Gastrocnemius medialis (tissue), 4 donors: ENCODE measurements at regions not wholly inside any gene's neighbourhood (a gene's known extent, or its start where the extent isn't known, plus 50 kb on each side); places are given as distances from the start of the nearest gene placed in this dataset.

ENCODE experiments used
- ATAC-seq, 2 donors: fragments of 150-250 bp; one replicate each; pipeline ENCODE4 v1.9.1; 2016
- DNase-seq, 2 donors: peaks; one replicate each; pipeline ENCODE4 v3.0.0-alpha.2; 2019
- H3K27ac ChIP-seq, 4 donors: fragments of 200-600 bp; sonication (generic); 1 replicate in 1 of 4; 2 replicates in 3 of 4; pipeline ENCODE4 v1.5.1; 2016 to 2018; ENCODE audit warnings: mild to moderate bottlenecking in 2 of 4, moderate library complexity in 1 of 4
- H3K27me3 ChIP-seq, 3 donors: fragments of 200-600 bp; sonication (generic) in 2 of 3; 1 replicate in 1 of 3; 2 replicates in 2 of 3; pipeline versions ENCODE4 v1.5.1 to v1.6.0; 2016 to 2019; ENCODE audit warnings: mild to moderate bottlenecking in 1 of 3, moderate library complexity in 1 of 3
- H3K36me3 ChIP-seq, 2 donors: fragments of 200-600 bp; sonication (generic) in 1 of 2; one replicate each; pipeline ENCODE4 v1.5.1; 2017 to 2018
- H3K4me1 ChIP-seq, 2 donors: fragments of 200-600 bp; sonication (generic) in 1 of 2; one replicate each; pipeline ENCODE4 v1.5.1; 2016 to 2017; ENCODE audit warnings: mild to moderate bottlenecking in 2 of 2
- H3K4me3 ChIP-seq, 4 donors: fragments of 200-600 bp; sonication (generic) in 3 of 4; 1 replicate in 1 of 4; 2 replicates in 3 of 4; pipeline ENCODE4 v1.5.1; 2016 to 2019; ENCODE audit warnings: mild to moderate bottlenecking in 2 of 4
- H3K9me3 ChIP-seq, 3 donors: fragments of 200-600 bp; sonication (generic) in 2 of 3; 1 replicate in 1 of 3; 2 replicates in 2 of 3; pipeline ENCODE4 v1.5.1; 2016 to 2019
- CTCF ChIP-seq, 5 experiments: fragments of 450-650 bp in 3 of 5; fragments of 200-600 bp in 2 of 5; sonication (generic) in 2 of 5; IDR thresholded peaks in 4 of 5; conservative IDR thresholded peaks in 1 of 5; 1 replicate in 4 of 5; 2 replicates in 1 of 5; pipeline ENCODE4 v1.5.1; 2016 to 2019; ENCODE audit warnings: antibody characterized with exemption in 5 of 5, mild to moderate bottlenecking in 3 of 5, moderate library complexity in 3 of 5
- POLR2A ChIP-seq, 2 donors: fragments of 450-650 bp; IDR thresholded peaks; one replicate each; pipeline ENCODE4 v1.6.1; 2017; ENCODE audit warnings: antibody characterized with exemption in 2 of 2, mild to moderate bottlenecking in 2 of 2, moderate library complexity in 2 of 2
- in situ Hi-C, 4 donors: fragments of 200-750 bp; cut with MboI; loops; one replicate each; pipeline versions ENCODE4 v1.15.0 to v1.8.0; 2017; ENCODE audit warnings: low sequenced_read_pairs in 4 of 4
- intact Hi-C: fragments of 100-400 bp; cut with DNase I; formaldehyde crosslinking; loops from one replicate; pipeline ENCODE4 v1.15.1; 2023; ENCODE audit warnings: low total_unique reads

- in situ Hi-C loops (no loop called here), intact Hi-C loops (no loop called here)
- Histone ChIP-seq H3K27ac (no peak overlapping the region), H3K4me3 (no peak overlapping the region), H3K4me1 (peaks cover 8 to 13% of the 10 kb centered on the region in 2 donors), H3K9me3 (no peaks in the 10 kb centered on the region), H3K36me3 (no peaks in the 10 kb centered on the region), H3K27me3 (no peaks in the 10 kb centered on the region)
- TF ChIP-seq POLR2A (IDR thresholded peaks at IDR 0.05) (no peak), CTCF (IDR thresholded peaks at IDR 0.05 in 4 of 5, conservative IDR thresholded peaks at IDR 0.05 in 1 of 5) (no peak)
- ATAC-seq (no peak), DNase-seq (no peak)
Measured at GRCh38 chr2:71861186-71862160, 286.2 kb downstream of the CYP26B1 start.

DNA sequence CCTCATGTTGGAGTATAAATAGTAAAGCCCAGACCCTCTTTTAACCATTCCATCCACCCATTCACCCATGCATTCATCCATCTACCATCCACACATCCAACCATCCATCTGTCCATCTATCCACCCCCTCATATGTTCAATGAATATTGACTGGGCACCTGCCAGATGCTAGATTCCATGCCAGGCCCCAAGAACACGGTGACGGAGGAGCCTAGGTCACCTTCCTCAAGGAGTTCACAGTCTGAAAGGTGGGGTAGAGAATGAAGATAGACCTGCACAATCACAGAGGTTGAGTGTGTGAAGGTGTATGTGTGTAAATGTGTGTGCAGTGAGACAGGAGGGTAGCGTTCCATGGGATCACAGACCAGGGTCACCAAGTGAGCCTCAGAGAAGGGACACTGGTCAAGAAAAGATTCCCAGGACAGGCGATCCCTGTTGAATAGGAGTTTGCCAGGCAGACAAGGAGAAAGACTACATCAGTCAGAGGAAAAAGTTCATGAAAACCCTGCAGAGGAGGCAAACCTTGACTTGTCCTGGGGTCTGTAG, 287.2 kb downstream of the CYP26B1 start:
- DNase-seq, result no peak
- Histone ChIP-seq H3K4me3 (no peak overlapping the region), H3K27ac (no peak overlapping the region), H3K36me3 (no peaks in the 10 kb centered on the region), H3K27me3 (no peaks in the 10 kb centered on the region), H3K9me3 (no peaks in the 10 kb centered on the region), H3K4me1 (peaks cover 8 to 13% of the 10 kb centered on the region in 2 donors)
- intact Hi-C loops, result no loop called here
- in situ Hi-C loops, result no loop called here
- no peak for TF ChIP-seq POLR2A (IDR thresholded peaks at IDR 0.05)
- no peak for TF ChIP-seq CTCF (IDR thresholded peaks at IDR 0.05 in 4 of 5, conservative IDR thresholded peaks at IDR 0.05 in 1 of 5)
- no peak for ATAC-seq

GRCh38 chr2:71859211-71859847, 288.3 kb downstream of the CYP26B1 start:
- ATAC-seq (no peak), DNase-seq (no peak)
- H3K4me3 ChIP-seq, result no peak overlapping the region
- in situ Hi-C loops (no loop called here), intact Hi-C loops (no loop called here)
- H3K27me3 ChIP-seq, result no peaks in the 10 kb centered on the region
- H3K4me1 ChIP-seq, result peaks cover 8 to 13% of the 10 kb centered on the region in 2 donors
- H3K27ac ChIP-seq, result no peak overlapping the region
- H3K36me3 ChIP-seq, result no peaks in the 10 kb centered on the region
- no peaks in the 10 kb centered on the region for H3K9me3 ChIP-seq
- TF ChIP-seq CTCF (IDR thresholded peaks at IDR 0.05 in 4 of 5, conservative IDR thresholded peaks at IDR 0.05 in 1 of 5), result no peak
- no peak for TF ChIP-seq POLR2A (IDR thresholded peaks at IDR 0.05)

DNA sequence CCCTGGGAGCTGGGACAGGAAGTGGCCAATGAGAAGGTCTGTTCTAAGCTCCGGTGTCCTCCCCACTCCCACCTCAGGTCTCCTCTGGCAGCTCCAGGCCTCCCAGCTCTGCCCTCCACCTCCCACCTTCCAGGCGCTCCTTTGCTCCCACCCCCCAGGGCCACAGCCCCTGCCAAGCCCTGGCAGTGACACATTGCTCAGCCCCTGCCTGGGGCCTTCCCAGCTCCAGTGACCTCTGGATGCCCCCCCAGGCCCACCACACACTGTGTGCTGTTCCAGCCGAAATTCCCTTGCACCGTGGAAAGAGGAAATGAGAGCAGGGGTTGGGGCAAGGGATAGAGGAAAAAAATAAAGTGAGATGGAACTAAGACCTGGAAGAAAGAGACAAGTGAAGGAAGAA, 289.6 kb downstream of the CYP26B1 start:
- Histone ChIP-seq H3K27me3 (no peaks in the 10 kb centered on the region), H3K4me3 (no peak overlapping the region), H3K9me3 (no peaks in the 10 kb centered on the region), H3K4me1 (peaks cover 2% of the 10 kb centered on the region in 2 donors), H3K36me3 (no peaks in the 10 kb centered on the region), H3K27ac (no peak overlapping the region)
- no peak for ATAC-seq
- intact Hi-C loops (no loop called here), in situ Hi-C loops (no loop called here)
- TF ChIP-seq POLR2A (IDR thresholded peaks at IDR 0.05) (no peak), CTCF (IDR thresholded peaks at IDR 0.05 in 4 of 5, conservative IDR thresholded peaks at IDR 0.05 in 1 of 5) (no peak)
- DNase-seq, result no peak
